HEK293T (cell line): ENCODE measurements at regions not wholly inside any gene's neighbourhood (a gene's known extent, or its start where the extent isn't known, plus 50 kb on each side); places are given as distances from the start of the nearest gene placed in this dataset.

Experiments
- CTCF ChIA-PET: fragments of 350-600 bp; formaldehyde crosslinking; extraction: SDS; loops from one replicate; lab custom pipeline; 2021; ENCODE audit warnings: antibody characterized with exemption, inconsistent platforms; lab: Yijun Ruan, JAX
- POLR2A ChIA-PET: fragments of 350-600 bp; formaldehyde crosslinking; extraction: SDS; loops from one replicate; lab custom pipeline; 2020; ENCODE audit warnings: antibody characterized with exemption, inconsistent platforms; lab: Yijun Ruan, JAX
- DNase-seq: peaks from one replicate; pipeline ENCODE4 v3.0.0; 2012; ENCODE audit warnings: mixed read lengths; ENCODE audit errors: extremely low spot score
- ARNT ChIP-seq: fragments of 450-650 bp; IDR thresholded peaks from 2 replicates; pipeline ENCODE4 v1.6.1; 2017; ENCODE audit warnings: mild to moderate bottlenecking
- BHLHE40 ChIP-seq: fragments of 450-650 bp; IDR thresholded peaks from 2 replicates; pipeline ENCODE4 v1.6.1; 2016; ENCODE audit warnings: mild to moderate bottlenecking, moderate library complexity, borderline replicate concordance
- CTBP1 ChIP-seq: fragments of 450-650 bp; IDR thresholded peaks from 2 replicates; pipeline ENCODE4 v1.6.1; 2016; ENCODE audit warnings: borderline replicate concordance
- ELF4 ChIP-seq: fragments of 450-650 bp; IDR thresholded peaks from 2 replicates; pipeline ENCODE4 v1.6.1; 2017; ENCODE audit warnings: antibody characterized with exemption
- FOXA1 ChIP-seq: fragments of 450-650 bp; IDR thresholded peaks from 2 replicates; pipeline ENCODE4 v1.6.1; 2016; ENCODE audit warnings: mild to moderate bottlenecking
- FOXK2 ChIP-seq: fragments of 450-650 bp; IDR thresholded peaks from 2 replicates; pipeline ENCODE4 v1.6.1; 2016; ENCODE audit warnings: mild to moderate bottlenecking
- FOXM1 ChIP-seq: fragments of 450-650 bp; IDR thresholded peaks from 2 replicates; pipeline ENCODE4 v1.6.1; 2017; ENCODE audit warnings: mild to moderate bottlenecking, borderline replicate concordance
- HDGF ChIP-seq: fragments of 450-650 bp; IDR thresholded peaks from 2 replicates; pipeline ENCODE4 v1.6.1; 2017; ENCODE audit warnings: antibody characterized with exemption, borderline replicate concordance
- L3MBTL2 ChIP-seq: fragments of 450-650 bp; conservative IDR thresholded peaks from 2 replicates; pipeline ENCODE4 v1.6.1; 2016; ENCODE audit warnings: mild to moderate bottlenecking
- LEF1 ChIP-seq: fragments of 450-650 bp; IDR thresholded peaks from 2 replicates; pipeline ENCODE4 v1.6.1; 2017; ENCODE audit warnings: mild to moderate bottlenecking, borderline replicate concordance
- NFRKB ChIP-seq: fragments of 450-650 bp; IDR thresholded peaks from 2 replicates; pipeline ENCODE4 v1.6.1; 2016; ENCODE audit warnings: mild to moderate bottlenecking, moderate library complexity
- SP1 ChIP-seq: fragments of 450-650 bp; IDR thresholded peaks from 2 replicates; pipeline ENCODE4 v1.6.1; 2017
- SUZ12 ChIP-seq: fragments of 450-650 bp; IDR thresholded peaks from 2 replicates; pipeline ENCODE4 v1.6.1; 2016; ENCODE audit warnings: mild to moderate bottlenecking
- TARDBP ChIP-seq: fragments of 450-650 bp; IDR thresholded peaks from 2 replicates; pipeline ENCODE4 v1.6.1; 2016
- ZNF384 ChIP-seq: fragments of 450-650 bp; IDR thresholded peaks from 2 replicates; pipeline ENCODE4 v1.6.1; 2016
- TF ChIP-seq, protein P1 (sequence below): fragments of 450-650 bp; IDR thresholded peaks from 2 replicates; pipeline ENCODE4 v1.6.1; 2016

DNA sequence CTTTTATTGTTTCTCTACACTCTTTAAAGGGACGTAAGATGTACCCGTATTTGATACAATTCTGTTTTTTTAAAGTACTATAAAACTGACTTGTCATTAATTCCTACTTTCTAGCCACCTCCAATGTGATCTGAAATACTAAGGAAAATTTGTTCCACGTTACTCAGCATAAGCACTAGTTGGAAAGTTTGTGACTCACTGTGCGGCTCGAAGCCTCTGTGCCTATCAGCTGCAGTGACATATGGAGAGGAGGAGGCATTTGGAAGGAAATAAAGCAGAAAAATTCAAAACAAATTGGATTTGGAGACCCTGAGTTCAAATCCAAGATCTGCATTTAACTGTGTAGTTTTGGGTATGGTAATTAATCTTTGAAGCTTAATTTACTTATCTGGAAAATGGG lies 339.3 kb downstream of the BRINP1 start:
- no peak for DNase-seq
- CTCF ChIA-PET, result interaction anchor here (0.6 kb wide), 1 partner anchor 50 kb away, joined by 3 read pairs; no protein-coding TSS in a partner anchor
- no peak for TF ChIP-seq HDGF
- TF ChIP-seq ZNF384, result no peak
- TF ChIP-seq LEF1, result no peak
- no peak for TF ChIP-seq BHLHE40
- no peak for TF ChIP-seq ARNT
- TF ChIP-seq ELF4, result no peak
- no peak for TF ChIP-seq FOXM1
- TF ChIP-seq, protein P1, sequence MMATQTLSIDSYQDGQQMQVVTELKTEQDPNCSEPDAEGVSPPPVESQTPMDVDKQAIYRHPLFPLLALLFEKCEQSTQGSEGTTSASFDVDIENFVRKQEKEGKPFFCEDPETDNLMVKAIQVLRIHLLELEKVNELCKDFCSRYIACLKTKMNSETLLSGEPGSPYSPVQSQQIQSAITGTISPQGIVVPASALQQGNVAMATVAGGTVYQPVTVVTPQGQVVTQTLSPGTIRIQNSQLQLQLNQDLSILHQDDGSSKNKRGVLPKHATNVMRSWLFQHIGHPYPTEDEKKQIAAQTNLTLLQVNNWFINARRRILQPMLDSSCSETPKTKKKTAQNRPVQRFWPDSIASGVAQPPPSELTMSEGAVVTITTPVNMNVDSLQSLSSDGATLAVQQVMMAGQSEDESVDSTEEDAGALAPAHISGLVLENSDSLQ, result no peak
- TF ChIP-seq TARDBP, result no peak
- no peak for TF ChIP-seq SP1
- TF ChIP-seq SUZ12, result no peak
- no peak for TF ChIP-seq CTBP1
- TF ChIP-seq L3MBTL2, result no peak
- no peak for TF ChIP-seq FOXA1
- TF ChIP-seq NFRKB, result no peak
- no peak for TF ChIP-seq FOXK2
- POLR2A ChIA-PET, result no interaction called here

DNA sequence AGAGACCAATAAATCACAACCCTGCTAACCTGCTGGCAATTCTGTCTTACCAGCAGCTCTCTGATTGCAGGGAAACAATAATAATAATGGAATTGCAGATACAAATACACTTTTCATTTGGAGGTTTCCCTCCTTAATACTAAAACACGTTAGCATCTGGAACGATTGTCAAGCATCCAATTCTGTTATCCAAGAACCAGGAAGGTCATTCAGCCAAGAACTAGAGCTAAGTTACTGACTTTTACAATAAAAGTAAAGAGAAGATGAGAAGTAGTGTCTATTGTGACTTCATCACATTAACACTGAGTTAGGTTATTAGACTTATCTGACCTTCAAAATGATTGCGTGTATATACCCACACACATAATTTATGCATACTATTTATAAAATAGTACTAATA lies 335.6 kb downstream of the BRINP1 start:
- no peak for DNase-seq
- ChIA-PET POLR2A (no interaction called here), CTCF (no interaction called here)
- TF ChIP-seq SUZ12, result no peak
- no peak for TF ChIP-seq SP1
- no peak for TF ChIP-seq BHLHE40
- TF ChIP-seq L3MBTL2, result no peak
- no peak for TF ChIP-seq HDGF
- TF ChIP-seq LEF1, result no peak
- TF ChIP-seq ARNT, result no peak
- no peak for TF ChIP-seq CTBP1
- TF ChIP-seq FOXM1, result no peak
- TF ChIP-seq FOXA1, result no peak
- no peak for TF ChIP-seq NFRKB
- TF ChIP-seq FOXK2, result no peak
- TF ChIP-seq, protein P1, result no peak

DNA sequence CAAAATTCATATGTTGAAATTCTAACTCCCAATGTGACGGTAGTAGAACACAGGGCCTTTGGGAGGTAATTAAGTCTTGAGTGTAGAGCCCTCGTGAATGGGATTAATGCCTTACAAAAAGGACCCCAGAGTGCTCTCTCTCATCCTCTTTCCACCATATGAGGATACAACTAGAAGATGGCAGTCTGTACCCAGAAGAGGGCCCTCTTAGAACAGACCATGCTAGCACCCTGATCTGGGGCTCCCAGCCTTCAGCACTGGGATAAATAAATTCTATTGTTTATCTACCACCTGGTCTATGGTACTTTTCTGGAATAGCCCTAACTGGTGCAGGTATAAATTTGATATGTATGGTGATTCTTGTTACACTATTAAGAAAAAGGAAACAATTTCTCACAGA lies 332.3 kb downstream of the BRINP1 start:
- TF ChIP-seq FOXA1, result no peak
- TF ChIP-seq SUZ12, result no peak
- TF ChIP-seq CTBP1, result no peak
- TF ChIP-seq TARDBP, result no peak
- ChIA-PET POLR2A (no interaction called here), CTCF (no interaction called here)
- no peak for DNase-seq

DNA sequence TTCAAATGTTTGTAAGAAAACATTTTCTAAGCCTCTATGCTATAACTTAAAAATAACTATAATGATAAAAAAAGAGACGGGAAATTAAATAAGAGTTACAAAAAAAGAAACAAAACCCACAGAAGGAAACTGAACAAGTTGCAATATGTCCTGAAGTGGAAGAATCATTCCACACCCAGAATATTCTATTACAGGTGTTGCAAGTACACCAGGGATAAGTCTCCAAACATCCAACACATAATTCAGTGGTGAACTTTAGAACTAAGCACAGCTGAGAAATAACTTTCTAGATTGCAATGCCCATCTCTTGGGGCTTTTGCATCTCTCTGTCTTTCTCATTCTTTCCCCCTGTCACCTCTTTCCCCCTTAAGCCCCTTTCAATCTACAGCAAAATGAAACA lies 325.2 kb downstream of the BRINP1 start:
- TF ChIP-seq TARDBP, result no peak
- TF ChIP-seq CTBP1, result no peak
- TF ChIP-seq ZNF384, result no peak
- TF ChIP-seq, protein P1, result no peak
- no peak for TF ChIP-seq HDGF
- TF ChIP-seq FOXM1, result no peak
- no peak for TF ChIP-seq ARNT
- no peak for TF ChIP-seq SP1
- no peak for TF ChIP-seq LEF1
- TF ChIP-seq FOXK2, result no peak
- no peak for TF ChIP-seq FOXA1
- no peak for TF ChIP-seq SUZ12
- TF ChIP-seq ELF4, result no peak
- DNase-seq, result no peak
- ChIA-PET CTCF (no interaction called here), POLR2A (no interaction called here)

DNA sequence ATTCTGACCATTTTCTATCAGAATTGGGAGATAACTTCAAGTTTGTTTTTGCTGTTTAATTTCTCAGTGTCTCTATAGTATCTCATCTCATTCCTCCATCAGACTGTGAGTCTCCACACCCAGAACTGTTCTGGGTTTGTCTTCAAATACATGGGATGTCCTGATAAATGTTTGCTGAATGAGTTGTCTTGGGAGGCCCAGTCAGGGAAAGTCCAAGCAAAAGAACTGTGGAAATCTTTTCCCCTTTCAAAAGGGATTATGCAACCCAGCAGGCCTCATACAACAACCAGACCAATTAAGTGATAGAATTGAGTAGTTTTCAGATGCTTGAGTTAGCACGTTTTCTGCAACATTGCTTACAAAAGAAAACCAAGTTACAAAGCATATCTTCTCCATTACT lies 324.4 kb downstream of the BRINP1 start:
- ChIA-PET POLR2A (no interaction called here), CTCF (no interaction called here)
- TF ChIP-seq SUZ12 (no peak), ELF4 (no peak)
- TF ChIP-seq, protein P1, result no peak
- DNase-seq, result no peak

DNA sequence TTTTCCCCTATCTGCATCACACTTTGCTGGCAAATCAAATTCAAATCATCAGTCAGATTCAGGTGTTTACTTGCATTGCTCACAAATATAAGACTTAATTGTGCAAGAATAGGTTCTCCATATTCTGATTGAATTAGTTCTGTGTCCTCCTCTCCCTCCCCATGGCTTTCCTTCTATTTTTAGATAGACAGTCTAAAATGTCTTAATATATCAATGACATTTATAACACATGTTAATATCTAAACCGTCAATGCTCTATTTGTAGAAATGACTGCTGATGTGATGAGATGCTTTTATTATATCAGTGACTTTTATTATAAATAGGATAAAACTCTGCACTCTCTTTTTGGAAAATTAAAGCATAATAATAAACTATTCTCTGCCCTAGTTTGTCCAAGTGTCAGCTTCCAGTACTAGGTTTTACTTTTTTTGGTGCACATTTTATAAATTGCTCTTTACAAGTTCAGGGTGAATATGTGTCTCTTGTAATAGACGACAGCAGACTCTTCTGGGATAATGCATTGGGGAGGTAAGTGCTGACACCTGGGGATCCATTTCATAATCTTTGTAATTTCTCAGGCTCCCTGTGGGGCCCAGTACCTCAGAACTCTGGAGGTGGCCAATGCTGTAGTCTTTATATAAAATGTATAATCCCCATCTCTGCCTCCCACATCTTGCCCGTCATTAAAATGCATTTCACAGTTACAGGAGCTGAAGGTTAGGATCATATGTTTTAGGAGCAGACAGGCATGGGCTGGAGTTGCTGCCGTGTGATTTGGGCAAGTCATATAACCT lies 321.5 kb downstream of the BRINP1 start:
- TF ChIP-seq LEF1 (no peak), FOXM1 (no peak), TARDBP (no peak)
- ChIA-PET POLR2A (no interaction called here), CTCF (no interaction called here)
- no peak for DNase-seq
